Thoracic aorta (tissue), 2 donors: ENCODE measurements at regions not wholly inside any gene's neighbourhood (a gene's known extent, or its start where the extent isn't known, plus 50 kb on each side); places are given as distances from the start of the nearest gene placed in this dataset.

Experiments
- ATAC-seq: fragments of 150-250 bp; one replicate; pipeline ENCODE4 v1.8.0; 2017; ENCODE audit warnings: low read depth; ENCODE audit not compliant: insufficient number of reproducible peaks, low FRiP score
- DNase-seq: peaks from one replicate; pipeline ENCODE4 v3.0.0-alpha.2; 2020; ENCODE audit warnings: low spot score
- H3K27ac ChIP-seq, 2 donors: fragments of 200-600 bp; sonication (generic); 1 replicate in 1 of 2; 2 replicates in 1 of 2; pipeline ENCODE4 v1.5.1; 2016; ENCODE audit warnings: mild to moderate bottlenecking in 2 of 2, moderate library complexity in 2 of 2
- H3K27me3 ChIP-seq: fragments of 200-600 bp; sonication (generic); replicated peaks from 2 replicates; pipeline ENCODE4 v1.6.0; 2016; ENCODE audit warnings: mild to moderate bottlenecking; ENCODE audit not compliant: insufficient read depth
- H3K36me3 ChIP-seq: fragments of 200-600 bp; sonication (generic); one replicate; pipeline ENCODE4 v1.5.1; 2016
- H3K4me1 ChIP-seq, 2 donors: fragments of 200-600 bp; sonication (generic); 1 replicate in 1 of 2; 2 replicates in 1 of 2; pipeline versions ENCODE4 v1.5.1 to v1.6.0; 2016; ENCODE audit warnings: low read depth in 2 of 2, mild to moderate bottlenecking in 1 of 2; ENCODE audit not compliant: control insufficient read depth in 1 of 2
- H3K4me3 ChIP-seq: fragments of 200-600 bp; sonication (generic); 2 replicates; pipeline ENCODE4 v1.5.1; 2016; ENCODE audit warnings: mild to moderate bottlenecking
- H3K9me3 ChIP-seq: fragments of 200-600 bp; sonication (generic); 2 replicates; pipeline ENCODE4 v1.5.1; 2016
- TF ChIP-seq, protein P1 (sequence below): fragments of 200-600 bp; sonication (generic); IDR thresholded peaks from one replicate; pipeline ENCODE4 v1.5.1; 2019; ENCODE audit warnings: antibody characterized with exemption

DNA sequence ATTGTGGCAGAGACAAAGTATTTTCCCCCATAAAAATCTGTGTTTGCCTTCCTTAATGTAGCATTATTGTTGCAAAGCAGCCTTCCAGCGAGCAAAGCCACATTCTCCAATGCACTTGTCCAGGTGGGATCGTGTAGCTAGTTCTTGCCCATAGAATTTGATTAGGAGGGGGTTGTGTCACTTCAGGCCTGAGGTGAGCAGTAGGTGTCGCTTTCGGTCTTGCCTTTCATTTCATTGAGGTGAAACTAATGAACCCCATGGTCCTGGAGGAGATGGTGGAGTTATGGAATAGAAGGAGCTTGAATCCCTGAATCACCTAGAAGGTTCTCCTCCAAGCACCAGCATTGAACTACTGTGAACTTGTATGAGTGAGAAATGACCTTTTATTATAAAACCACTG, 318.9 kb upstream of the PBX1 start:
- Histone ChIP-seq H3K27me3 (no peaks in the 10 kb centered on the region), H3K4me1 (no peaks in the 10 kb centered on the region), H3K9me3 (no peaks in the 10 kb centered on the region), H3K4me3 (no peak overlapping the region), H3K36me3 (no peaks in the 10 kb centered on the region), H3K27ac (no peak overlapping the region)
- DNase-seq (no peak), ATAC-seq (no peak)
- TF ChIP-seq, protein P1, sequence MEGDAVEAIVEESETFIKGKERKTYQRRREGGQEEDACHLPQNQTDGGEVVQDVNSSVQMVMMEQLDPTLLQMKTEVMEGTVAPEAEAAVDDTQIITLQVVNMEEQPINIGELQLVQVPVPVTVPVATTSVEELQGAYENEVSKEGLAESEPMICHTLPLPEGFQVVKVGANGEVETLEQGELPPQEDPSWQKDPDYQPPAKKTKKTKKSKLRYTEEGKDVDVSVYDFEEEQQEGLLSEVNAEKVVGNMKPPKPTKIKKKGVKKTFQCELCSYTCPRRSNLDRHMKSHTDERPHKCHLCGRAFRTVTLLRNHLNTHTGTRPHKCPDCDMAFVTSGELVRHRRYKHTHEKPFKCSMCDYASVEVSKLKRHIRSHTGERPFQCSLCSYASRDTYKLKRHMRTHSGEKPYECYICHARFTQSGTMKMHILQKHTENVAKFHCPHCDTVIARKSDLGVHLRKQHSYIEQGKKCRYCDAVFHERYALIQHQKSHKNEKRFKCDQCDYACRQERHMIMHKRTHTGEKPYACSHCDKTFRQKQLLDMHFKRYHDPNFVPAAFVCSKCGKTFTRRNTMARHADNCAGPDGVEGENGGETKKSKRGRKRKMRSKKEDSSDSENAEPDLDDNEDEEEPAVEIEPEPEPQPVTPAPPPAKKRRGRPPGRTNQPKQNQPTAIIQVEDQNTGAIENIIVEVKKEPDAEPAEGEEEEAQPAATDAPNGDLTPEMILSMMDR, result no peak

GRCh38 chr1:164250365-164250764, 308.6 kb upstream of the PBX1 start:
- no peaks in the 10 kb centered on the region for H3K4me1 ChIP-seq
- DNase-seq (no peak), ATAC-seq (no peak)
- no peak overlapping the region for H3K4me3 ChIP-seq
- TF ChIP-seq, protein P1, result no peak
- no peak overlapping the region for H3K27ac ChIP-seq
- peaks cover 5% of the 10 kb centered on the region for H3K9me3 ChIP-seq
- H3K27me3 ChIP-seq, result no peaks in the 10 kb centered on the region
- no peaks in the 10 kb centered on the region for H3K36me3 ChIP-seq

GRCh38 chr1:164256456-164256855, 302.5 kb upstream of the PBX1 start:
- no peak for DNase-seq
- Histone ChIP-seq H3K36me3 (no peaks in the 10 kb centered on the region), H3K9me3 (no peaks in the 10 kb centered on the region), H3K27ac (no peak overlapping the region), H3K4me1 (no peaks in the 10 kb centered on the region), H3K4me3 (no peak overlapping the region), H3K27me3 (no peaks in the 10 kb centered on the region)
- no peak for ATAC-seq
- TF ChIP-seq, protein P1, result no peak

GRCh38 chr1:164261691-164262240, 297.2 kb upstream of the PBX1 start:
- no peak overlapping the region for H3K27ac ChIP-seq
- no peaks in the 10 kb centered on the region for H3K9me3 ChIP-seq
- no peak for ATAC-seq
- no peaks in the 10 kb centered on the region for H3K27me3 ChIP-seq
- H3K4me1 ChIP-seq, result no peaks in the 10 kb centered on the region
- no peaks in the 10 kb centered on the region for H3K36me3 ChIP-seq
- no peak for DNase-seq
- TF ChIP-seq, protein P1, result no peak
- no peak overlapping the region for H3K4me3 ChIP-seq

- no peak for DNase-seq
These were observed 295.4 kb upstream of the PBX1 start for GRCh38 chr1:164263540-164263939.

More at GRCh38 chr1:164263540-164263939, 295.4 kb upstream of the PBX1 start:
- TF ChIP-seq, protein P1, result no peak
- no peak overlapping the region for H3K4me3 ChIP-seq
- H3K36me3 ChIP-seq, result no peaks in the 10 kb centered on the region
- no peaks in the 10 kb centered on the region for H3K27me3 ChIP-seq
- no peak overlapping the region for H3K27ac ChIP-seq
- H3K9me3 ChIP-seq, result no peaks in the 10 kb centered on the region
- H3K4me1 ChIP-seq, result no peaks in the 10 kb centered on the region
- no peak for ATAC-seq
